ENCODE measurements at regions not wholly inside any gene's neighbourhood (a gene's known extent, or its start where the extent isn't known, plus 50 kb on each side); places are given as distances from the start of the nearest gene placed in this dataset. TPM values are rescaled to one million over a fixed set of nuclear protein-coding genes. Genes with fewer than 3 reads are reported as not detected.

- no peak overlapping the region for H3K4me2 ChIP-seq
- H2AFZ ChIP-seq: no peak overlapping the region
- DNase-seq (ENCODE audit: low spot score): no peak
- no peaks in the 10 kb centered on the region for H3K79me2 ChIP-seq
- H3K4me1 ChIP-seq (ENCODE audit: insufficient read depth): no peaks in the 10 kb centered on the region
- no peak overlapping the region for H3K27ac ChIP-seq
- no peak overlapping the region for H3K4me3 ChIP-seq
- H3K36me3 ChIP-seq (replicated peaks; ENCODE audit: insufficient read depth, low read depth): no peaks in the 10 kb centered on the region
- H3K9me2 ChIP-seq (replicated peaks; ENCODE audit: insufficient read depth): no peaks in the 10 kb centered on the region
- WGBS (ENCODE audit: low lambda C conversion rate, missing lambda C conversion rate): 94% methylated on average over 1 of the region's 1 CpG
- no peaks in the 10 kb centered on the region for H3K27me3 ChIP-seq
- no peaks in the 10 kb centered on the region for H3K9me3 ChIP-seq (ENCODE audit: low read depth)
- H4K20me1 ChIP-seq (ENCODE audit: insufficient read depth, poor library complexity, severe bottlenecking): no peaks in the 10 kb centered on the region
- no peak for TF ChIP-seq CTCF (IDR thresholded peaks at IDR 0.05; ENCODE audit: poor library complexity)
- TF ChIP-seq EZH2 (IDR thresholded peaks at IDR 0.05; ENCODE audit: borderline replicate concordance): no peak
- no peak for TF ChIP-seq EZH2phosphoT487 (IDR thresholded peaks at IDR 0.05; ENCODE audit: low read depth, severe bottlenecking, unreplicated experiment)
Measured at GRCh38 chr3:175865724-175866123, 1006.6 kb downstream of the NAALADL2 start.

- no peaks in the 10 kb centered on the region for H4K20me1 ChIP-seq (ENCODE audit: insufficient read depth, poor library complexity, severe bottlenecking)
- no peaks in the 10 kb centered on the region for H3K9me3 ChIP-seq (ENCODE audit: low read depth)
- H3K4me2 ChIP-seq: no peak overlapping the region
- H3K9me2 ChIP-seq (replicated peaks; ENCODE audit: insufficient read depth): no peaks in the 10 kb centered on the region
- no peaks in the 10 kb centered on the region for H3K27me3 ChIP-seq
- H3K36me3 ChIP-seq (replicated peaks; ENCODE audit: insufficient read depth, low read depth): no peaks in the 10 kb centered on the region
- TF ChIP-seq EZH2phosphoT487 (IDR thresholded peaks at IDR 0.05; ENCODE audit: low read depth, severe bottlenecking, unreplicated experiment): no peak
- no peak for TF ChIP-seq CTCF (IDR thresholded peaks at IDR 0.05; ENCODE audit: poor library complexity)
- no peak for TF ChIP-seq EZH2 (IDR thresholded peaks at IDR 0.05; ENCODE audit: borderline replicate concordance)
- no peaks in the 10 kb centered on the region for H3K79me2 ChIP-seq
- WGBS (ENCODE audit: low lambda C conversion rate, missing lambda C conversion rate): 95% methylated on average over 4 of the region's 4 CpGs
- H2AFZ ChIP-seq: no peak overlapping the region
- no peak overlapping the region for H3K4me3 ChIP-seq
- H3K27ac ChIP-seq: no peak overlapping the region
- no peaks in the 10 kb centered on the region for H3K4me1 ChIP-seq (ENCODE audit: insufficient read depth)
- no peak for DNase-seq (ENCODE audit: low spot score)
Measured at GRCh38 chr3:175861916-175862315, 1002.8 kb downstream of the NAALADL2 start.

Small RNA genes in the stretch of these regions (microRNA-seq; reads per million reads assigned to microRNA genes)
- not detected for gene MIR7977

Small RNA genes in the stretch of these regions (small RNA-seq; reads per million reads assigned to genes)
- gene AC104640.2 (not detected), gene RNA5SP147 (not detected)

Measured in hepatocyte (in vitro differentiated cells).